GM21723 (cell line): ENCODE measurements at regions not wholly inside any gene's neighbourhood (a gene's known extent, or its start where the extent isn't known, plus 50 kb on each side); places are given as distances from the start of the nearest gene placed in this dataset.
"Not testable (repeated sequence)": the region's sequence is repeated elsewhere in the genome, so short reads cannot be mapped to it uniquely, and the experiment has no call there.

Experiments used
- ATAC-seq: cut with Tn5 transposase; IDR thresholded peaks from one replicate; pipeline ENCODE4 v1.9.1; 2021; ENCODE audit warnings: mild to moderate bottlenecking, moderate library complexity; ENCODE audit not compliant: unreplicated experiment

- no peak for ATAC-seq
Observed at GRCh38 chr2:242063850-242064249, 194.3 kb downstream of the RTP5 start.

- ATAC-seq = no peak
Observed at GRCh38 chr2:242064364-242065250, 195.1 kb downstream of the RTP5 start.

GRCh38 chr2:242065426-242065825, 195.9 kb downstream of the RTP5 start:
- no peak for ATAC-seq

GRCh38 chr2:242069018-242069417, 199.5 kb downstream of the RTP5 start:
- ATAC-seq = no peak

GRCh38 chr2:242069938-242070395, 200.4 kb downstream of the RTP5 start:
- ATAC-seq = not testable (repeated sequence)

- ATAC-seq = not testable (repeated sequence)
Observed at GRCh38 chr2:242070726-242071125, 201.2 kb downstream of the RTP5 start.

- not testable (repeated sequence) for ATAC-seq
Observed at GRCh38 chr2:242071377-242071776, 201.8 kb downstream of the RTP5 start.

- not testable (repeated sequence) for ATAC-seq
Observed at GRCh38 chr2:242071936-242072335, 202.4 kb downstream of the RTP5 start.

GRCh38 chr2:242075168-242075567, 205.6 kb downstream of the RTP5 start:
- no peak for ATAC-seq

- ATAC-seq = no peak
Observed at GRCh38 chr2:242075696-242076095, 206.2 kb downstream of the RTP5 start.

- ATAC-seq = not testable (repeated sequence)
Observed at GRCh38 chr2:242076184-242076583, 206.7 kb downstream of the RTP5 start.

- not testable (repeated sequence) for ATAC-seq
Observed at GRCh38 chr2:242078426-242078825, 208.9 kb downstream of the RTP5 start.

- ATAC-seq = not testable (repeated sequence)
Observed at GRCh38 chr2:242079792-242080191, 210.3 kb downstream of the RTP5 start.

- ATAC-seq = not testable (repeated sequence)
Observed at GRCh38 chr2:242080575-242081214, 211.2 kb downstream of the RTP5 start.

- ATAC-seq = not testable (repeated sequence)
Observed at GRCh38 chr2:242084034-242084433, 214.5 kb downstream of the RTP5 start.

- peak; percentile 14 for ATAC-seq
Observed at GRCh38 chr2:242085024-242085674, 215.6 kb downstream of the RTP5 start.

GRCh38 chr2:242085941-242086621, 216.6 kb downstream of the RTP5 start:
- ATAC-seq = peak; percentile 33

GRCh38 chr2:242088044-242088443, 218.5 kb downstream of the RTP5 start:
- peak; percentile 44 for ATAC-seq

GRCh38 chr2:242088471-242089212, 219.1 kb downstream of the RTP5 start:
- peak; percentile 81 for ATAC-seq

- ATAC-seq = not testable (repeated sequence)
Observed at GRCh38 chr2:242089213-242089549, 219.7 kb downstream of the RTP5 start.
